H1 (cell line): ENCODE measurements at regions not wholly inside any gene's neighbourhood (a gene's known extent, or its start where the extent isn't known, plus 50 kb on each side); places are given as distances from the start of the nearest gene placed in this dataset.

Source experiments
- PHF8 ChIP-seq: fragments of 200-600 bp; sonication (generic); conservative IDR thresholded peaks from 2 replicates; pipeline ENCODE4 v1.7.1; 2012; ENCODE audit warnings: low read depth, mild to moderate bottlenecking, inconsistent platforms, low read length, moderate library complexity

DNA sequence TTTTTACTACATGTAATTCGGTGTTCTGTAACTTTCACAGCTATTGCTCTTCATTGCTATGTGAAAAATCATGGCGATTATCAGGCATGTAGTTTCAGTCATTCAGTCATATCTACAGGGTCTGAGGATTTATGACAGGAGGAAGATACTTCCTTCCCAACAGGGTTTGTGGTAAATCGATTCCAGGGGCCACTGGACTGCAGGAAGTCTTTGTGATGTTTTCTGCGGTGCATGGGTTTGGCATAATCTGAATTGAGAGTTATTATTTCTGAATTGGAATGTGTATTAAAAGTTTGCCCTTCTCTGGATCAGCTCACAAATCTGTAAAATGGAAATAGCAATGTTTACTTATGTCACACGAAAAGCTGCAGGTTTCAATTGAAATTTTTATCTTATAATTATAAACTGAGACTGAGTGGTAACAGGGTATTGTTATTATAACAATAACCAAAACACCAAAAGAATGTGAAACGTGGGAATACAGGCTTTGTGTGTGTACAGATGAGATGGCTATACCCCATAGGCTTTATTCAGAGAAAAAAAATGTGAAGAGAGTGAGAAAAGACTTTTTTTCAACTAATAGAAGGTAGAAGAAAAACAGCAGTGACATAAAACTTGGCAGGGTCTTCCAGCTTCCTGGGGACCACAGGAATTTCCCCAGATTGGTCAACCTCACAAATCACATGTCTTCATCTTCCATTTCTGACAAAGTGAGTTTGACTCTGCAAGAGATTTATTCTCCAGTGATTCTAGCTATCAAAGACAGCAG, 307.7 kb upstream of the NFE2L3 start (continued):
- TF ChIP-seq PHF8, result no peak
